SK-N-SH treated with all-trans-retinoic acid at 6 μM for 48 hours (cell line): ENCODE measurements at regions not wholly inside any gene's neighbourhood (a gene's known extent, or its start where the extent isn't known, plus 50 kb on each side); places are given as distances from the start of the nearest gene placed in this dataset.

Source experiments
- ATAC-seq: fragments of 200-7000 bp; cut with Tn5 transposase; 3 replicates; pipeline ENCODE4 v1.9.1; 2020; ENCODE audit warnings: mild to moderate bottlenecking, moderate library complexity
- ARNTL ChIP-seq: fragments of 450-650 bp; formaldehyde crosslinking; IDR thresholded peaks from 2 replicates; pipeline ENCODE4 v1.5.0; 2020; ENCODE audit warnings: low read depth, mild to moderate bottlenecking, moderate library complexity, borderline replicate concordance
- BACH2 ChIP-seq: fragments of 250-450 bp; sonication (Bioruptor Pico); IDR thresholded peaks from 2 replicates; pipeline ENCODE4 v1.9.0; 2021; ENCODE audit warnings: mild to moderate bottlenecking, borderline replicate concordance
- CSDC2 ChIP-seq: fragments of 250-450 bp; sonication (Bioruptor Pico); IDR thresholded peaks from 2 replicates; pipeline ENCODE4 v1.5.0; 2020; ENCODE audit warnings: mild to moderate bottlenecking, moderate library complexity
- CSRNP3 ChIP-seq: fragments of 250-450 bp; sonication (Bioruptor Pico); IDR thresholded peaks from 2 replicates; pipeline ENCODE4 v1.5.1; 2021; ENCODE audit warnings: mild to moderate bottlenecking, moderate library complexity
- ESRRG ChIP-seq: fragments of 250-450 bp; sonication (Bioruptor Pico); IDR thresholded peaks from 2 replicates; pipeline ENCODE4 v1.6.1; 2021; ENCODE audit warnings: mild to moderate bottlenecking
- GLIS3 ChIP-seq: fragments of 250-450 bp; sonication (Bioruptor Pico); IDR thresholded peaks from 2 replicates; pipeline ENCODE4 v1.5.0; 2020; ENCODE audit warnings: mild to moderate bottlenecking, moderate library complexity
- ISL1 ChIP-seq: fragments of 250-450 bp; sonication (Bioruptor Pico); IDR thresholded peaks from 2 replicates; pipeline ENCODE4 v2.1.2; 2022; ENCODE audit warnings: mild to moderate bottlenecking, moderate library complexity
- OSR1 ChIP-seq: fragments of 250-450 bp; sonication (Bioruptor Pico); IDR thresholded peaks from 2 replicates; pipeline ENCODE4 v1.8.0; 2022; ENCODE audit warnings: moderate library complexity, mild to moderate bottlenecking, inconsistent platforms
- PATZ1 ChIP-seq: fragments of 250-450 bp; sonication (Bioruptor Pico); IDR thresholded peaks from 2 replicates; pipeline ENCODE4 v1.8.0; 2020; ENCODE audit warnings: mild to moderate bottlenecking, moderate library complexity, borderline replicate concordance
- POU6F1 ChIP-seq: fragments of 250-450 bp; sonication (Bioruptor Pico); IDR thresholded peaks from 2 replicates; pipeline ENCODE4 v1.8.0; 2021; ENCODE audit warnings: low read depth, mild to moderate bottlenecking, moderate library complexity, borderline replicate concordance
- PPARA ChIP-seq: fragments of 250-450 bp; sonication (Bioruptor Pico); IDR thresholded peaks from 2 replicates; pipeline ENCODE4 v1.5.0; 2020; ENCODE audit warnings: mild to moderate bottlenecking, borderline replicate concordance
- RARB ChIP-seq: fragments of 250-450 bp; sonication (Bioruptor Pico); IDR thresholded peaks from 2 replicates; pipeline ENCODE4 v1.8.0; 2021; ENCODE audit warnings: mild to moderate bottlenecking, moderate library complexity
- SNAI2 ChIP-seq: fragments of 250-450 bp; sonication (Bioruptor Pico); IDR thresholded peaks from 2 replicates; pipeline ENCODE4 v1.5.0; 2020; ENCODE audit warnings: mild to moderate bottlenecking, moderate library complexity
- TCF4 ChIP-seq: fragments of 250-450 bp; sonication (Bioruptor Pico); IDR thresholded peaks from 2 replicates; pipeline ENCODE4 v1.8.0; 2021; ENCODE audit warnings: mild to moderate bottlenecking, moderate library complexity, borderline replicate concordance
- TOX ChIP-seq: fragments of 250-450 bp; sonication (Bioruptor Pico); IDR thresholded peaks from 2 replicates; pipeline ENCODE4 v1.8.0; 2021; ENCODE audit warnings: mild to moderate bottlenecking, moderate library complexity, borderline replicate concordance
- ZC3H10 ChIP-seq: fragments of 250-450 bp; sonication (Bioruptor Pico); IDR thresholded peaks from 2 replicates; pipeline ENCODE4 v1.5.1; 2021; ENCODE audit warnings: mild to moderate bottlenecking, moderate library complexity
- ZFP3 ChIP-seq: fragments of 250-450 bp; sonication (Bioruptor Pico); IDR thresholded peaks from 2 replicates; pipeline ENCODE4 v1.5.0; 2020; ENCODE audit warnings: mild to moderate bottlenecking, moderate library complexity
- ZFP30 ChIP-seq: fragments of 450-650 bp; formaldehyde crosslinking; IDR thresholded peaks from 2 replicates; pipeline ENCODE4 v1.5.0; 2022; ENCODE audit warnings: mild to moderate bottlenecking, moderate library complexity
- ZNF565 ChIP-seq: fragments of 450-650 bp; formaldehyde crosslinking; conservative IDR thresholded peaks from 2 replicates; pipeline ENCODE4 v1.5.0; 2020; ENCODE audit warnings: low read depth, mild to moderate bottlenecking, moderate library complexity
- ZNF70 ChIP-seq: fragments of 450-650 bp; formaldehyde crosslinking; IDR thresholded peaks from 2 replicates; pipeline ENCODE4 v1.5.0; 2020; ENCODE audit warnings: mild to moderate bottlenecking, moderate library complexity
- ZNF8 ChIP-seq: fragments of 450-650 bp; formaldehyde crosslinking; IDR thresholded peaks from 2 replicates; pipeline ENCODE4 v1.5.0; 2020; ENCODE audit warnings: mild to moderate bottlenecking, moderate library complexity
- TF ChIP-seq, protein P1 (sequence below): fragments of 250-450 bp; sonication (Bioruptor Pico); IDR thresholded peaks from 2 replicates; pipeline ENCODE4 v1.5.1; 2020; ENCODE audit warnings: low read depth, mild to moderate bottlenecking, moderate library complexity

DNA sequence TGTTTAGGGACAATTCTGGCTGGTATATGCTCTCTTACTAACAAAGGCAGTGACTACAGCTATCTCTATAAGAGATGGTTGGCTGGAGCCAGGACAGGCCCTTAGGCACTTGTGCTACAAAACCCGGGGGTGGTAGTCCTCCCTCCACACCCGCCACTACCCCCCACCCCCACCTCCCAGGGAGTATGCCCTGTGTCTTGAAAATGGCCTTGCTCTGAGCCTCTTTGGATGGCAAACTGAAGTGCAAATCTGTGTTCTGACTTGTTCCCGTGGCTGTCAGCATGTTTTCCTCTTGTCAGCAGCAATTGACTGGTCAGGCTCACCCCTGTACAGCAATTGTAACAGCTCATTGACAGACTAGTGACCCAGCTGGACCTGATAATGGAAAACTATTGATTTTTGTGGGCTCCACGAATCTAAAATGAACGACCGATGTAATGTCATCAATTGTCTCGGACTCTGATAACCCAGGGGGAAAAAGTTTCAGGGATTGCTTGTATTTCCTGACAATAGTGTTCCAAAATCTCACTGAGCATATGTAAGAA, 139.4 kb upstream of the BARHL2 start:
- TF ChIP-seq RARB (CRISPR knock-in tag) (no peak), ZNF70 (no peak), TOX (CRISPR knock-in tag) (no peak), CSRNP3 (no peak), GLIS3 (CRISPR knock-in tag) (no peak)
- no peak for ATAC-seq

DNA sequence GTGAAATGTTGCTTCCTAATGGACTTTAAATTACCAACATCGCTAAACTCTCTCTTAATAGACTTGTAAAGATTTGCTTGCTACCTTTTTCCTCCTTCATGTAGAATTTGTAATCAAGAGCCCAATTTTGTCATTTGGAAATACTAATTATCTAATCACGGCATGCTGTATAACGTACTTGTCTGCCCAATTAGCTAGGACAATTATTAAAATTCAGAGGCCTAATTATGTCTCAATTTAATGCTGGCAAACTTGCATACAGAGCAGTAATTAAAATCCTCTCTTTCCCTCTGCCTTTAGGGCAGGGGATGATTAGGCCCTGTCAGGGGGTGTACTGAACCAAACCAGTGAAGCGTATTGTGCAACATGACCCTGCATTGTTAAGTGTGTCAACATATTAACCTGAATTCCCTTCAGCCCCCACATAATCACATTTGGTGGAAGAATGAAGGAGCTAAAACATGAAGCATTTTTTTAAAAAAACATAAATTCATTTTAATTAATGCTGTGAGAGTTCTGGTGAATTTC, 137.4 kb upstream of the BARHL2 start:
- no peak for TF ChIP-seq BACH2
- TF ChIP-seq PATZ1: no peak
- TF ChIP-seq ESRRG: no peak
- no peak for TF ChIP-seq ZNF565
- TF ChIP-seq ZNF8: no peak
- TF ChIP-seq PPARA (CRISPR knock-in tag): no peak
- TF ChIP-seq ZNF70: no peak
- TF ChIP-seq POU6F1 (CRISPR knock-in tag): no peak
- no peak for TF ChIP-seq ISL1 (CRISPR knock-in tag)
- TF ChIP-seq, protein P1, sequence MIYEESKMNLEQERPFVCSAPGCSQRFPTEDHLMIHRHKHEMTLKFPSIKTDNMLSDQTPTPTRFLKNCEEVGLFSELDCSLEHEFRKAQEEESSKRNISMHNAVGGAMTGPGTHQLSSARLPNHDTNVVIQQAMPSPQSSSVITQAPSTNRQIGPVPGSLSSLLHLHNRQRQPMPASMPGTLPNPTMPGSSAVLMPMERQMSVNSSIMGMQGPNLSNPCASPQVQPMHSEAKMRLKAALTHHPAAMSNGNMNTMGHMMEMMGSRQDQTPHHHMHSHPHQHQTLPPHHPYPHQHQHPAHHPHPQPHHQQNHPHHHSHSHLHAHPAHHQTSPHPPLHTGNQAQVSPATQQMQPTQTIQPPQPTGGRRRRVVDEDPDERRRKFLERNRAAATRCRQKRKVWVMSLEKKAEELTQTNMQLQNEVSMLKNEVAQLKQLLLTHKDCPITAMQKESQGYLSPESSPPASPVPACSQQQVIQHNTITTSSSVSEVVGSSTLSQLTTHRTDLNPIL (CRISPR knock-in tag): no peak
- no peak for TF ChIP-seq ZFP30 (CRISPR knock-in tag)
- no peak for TF ChIP-seq TCF4
- no peak for TF ChIP-seq GLIS3 (CRISPR knock-in tag)
- TF ChIP-seq OSR1: no peak
- no peak for TF ChIP-seq CSDC2
- TF ChIP-seq RARB (CRISPR knock-in tag): no peak
- no peak for TF ChIP-seq TOX (CRISPR knock-in tag)
- TF ChIP-seq SNAI2 (CRISPR knock-in tag): no peak
- no peak for TF ChIP-seq ZC3H10 (CRISPR knock-in tag)
- TF ChIP-seq, all 23 proteins: peak for 0
- no peak for ATAC-seq

- ATAC-seq: no peak
- TF ChIP-seq GLIS3 (CRISPR knock-in tag) (no peak), PPARA (CRISPR knock-in tag) (no peak), ESRRG (no peak), ZFP3 (no peak), ISL1 (CRISPR knock-in tag) (no peak), TOX (CRISPR knock-in tag) (no peak), ARNTL (no peak), CSRNP3 (no peak), ZNF70 (no peak), BACH2 (no peak)
These were observed 134.6 kb upstream of the BARHL2 start for GRCh38 chr1:90851711-90852050.
